ENCODE measurements at regions not wholly inside any gene's neighbourhood (a gene's known extent, or its start where the extent isn't known, plus 50 kb on each side); places are given as distances from the start of the nearest gene placed in this dataset.
"Not testable (repeated sequence)": the region's sequence is repeated elsewhere in the genome, so short reads cannot be mapped to it uniquely, and the experiment has no call there.

DNA sequence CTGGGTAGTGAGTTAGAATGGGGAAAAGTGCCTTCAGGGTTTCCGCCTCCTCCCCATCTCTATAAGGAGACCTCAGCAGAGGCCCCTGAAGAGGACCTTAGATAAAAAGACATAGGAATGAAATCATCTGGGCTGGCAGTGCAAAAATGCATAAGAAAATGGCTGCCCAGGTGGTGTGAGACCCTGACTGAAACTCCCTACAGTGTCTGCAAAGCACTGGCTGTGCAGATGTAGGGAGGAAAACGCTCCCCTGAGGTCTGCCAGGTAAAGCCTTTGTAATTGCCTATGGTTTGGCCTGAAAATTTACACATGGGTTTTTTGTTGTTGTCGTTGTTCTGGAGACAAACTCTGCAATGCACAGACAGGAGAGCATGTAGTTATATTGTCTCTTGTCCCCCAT is 128.1 kb upstream of the VWC2 start:
- no peaks in the 10 kb centered on the region for H3K27me3 ChIP-seq (ENCODE audit: insufficient read depth, low read length)
- H3K79me2 ChIP-seq (ENCODE audit: insufficient read depth, low read length), result no peaks in the 10 kb centered on the region
- no peak overlapping the region for H3K4me2 ChIP-seq (ENCODE audit: insufficient read depth, low read length)
- no peaks in the 10 kb centered on the region for H3K9me3 ChIP-seq (ENCODE audit: low read depth, low read length)
- DNase-seq (ENCODE audit: insufficient read length, low spot score, missing footprints), result no peak
- H4K20me1 ChIP-seq (ENCODE audit: insufficient read depth, low read length), result no peaks in the 10 kb centered on the region
- H3K4me1 ChIP-seq (ENCODE audit: insufficient read depth, low read length), result no peaks in the 10 kb centered on the region
- H3K4me3 ChIP-seq (ENCODE audit: insufficient read depth, low read length), result no peak overlapping the region
- H3K27ac ChIP-seq (ENCODE audit: low read depth, low read length), result no peak overlapping the region
- H3K36me3 ChIP-seq (ENCODE audit: insufficient read depth, low read length), result no peaks in the 10 kb centered on the region
- TF ChIP-seq, protein P1, sequence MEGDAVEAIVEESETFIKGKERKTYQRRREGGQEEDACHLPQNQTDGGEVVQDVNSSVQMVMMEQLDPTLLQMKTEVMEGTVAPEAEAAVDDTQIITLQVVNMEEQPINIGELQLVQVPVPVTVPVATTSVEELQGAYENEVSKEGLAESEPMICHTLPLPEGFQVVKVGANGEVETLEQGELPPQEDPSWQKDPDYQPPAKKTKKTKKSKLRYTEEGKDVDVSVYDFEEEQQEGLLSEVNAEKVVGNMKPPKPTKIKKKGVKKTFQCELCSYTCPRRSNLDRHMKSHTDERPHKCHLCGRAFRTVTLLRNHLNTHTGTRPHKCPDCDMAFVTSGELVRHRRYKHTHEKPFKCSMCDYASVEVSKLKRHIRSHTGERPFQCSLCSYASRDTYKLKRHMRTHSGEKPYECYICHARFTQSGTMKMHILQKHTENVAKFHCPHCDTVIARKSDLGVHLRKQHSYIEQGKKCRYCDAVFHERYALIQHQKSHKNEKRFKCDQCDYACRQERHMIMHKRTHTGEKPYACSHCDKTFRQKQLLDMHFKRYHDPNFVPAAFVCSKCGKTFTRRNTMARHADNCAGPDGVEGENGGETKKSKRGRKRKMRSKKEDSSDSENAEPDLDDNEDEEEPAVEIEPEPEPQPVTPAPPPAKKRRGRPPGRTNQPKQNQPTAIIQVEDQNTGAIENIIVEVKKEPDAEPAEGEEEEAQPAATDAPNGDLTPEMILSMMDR (IDR thresholded peaks at IDR 0.05; ENCODE audit: extremely low read depth, low read depth, low read length), result no peak
- no peak overlapping the region for H2AFZ ChIP-seq (ENCODE audit: low read length)

- no peak for DNase-seq (ENCODE audit: insufficient read length, low spot score, missing footprints)
- Histone ChIP-seq H3K4me2 (ENCODE audit: insufficient read depth, low read length) (no peak overlapping the region), H3K27me3 (ENCODE audit: insufficient read depth, low read length) (no peaks in the 10 kb centered on the region), H3K36me3 (ENCODE audit: insufficient read depth, low read length) (no peaks in the 10 kb centered on the region), H3K4me3 (ENCODE audit: insufficient read depth, low read length) (no peak overlapping the region), H3K27ac (ENCODE audit: low read depth, low read length) (no peak overlapping the region), H3K4me1 (ENCODE audit: insufficient read depth, low read length) (no peaks in the 10 kb centered on the region), H3K79me2 (ENCODE audit: insufficient read depth, low read length) (no peaks in the 10 kb centered on the region), H4K20me1 (ENCODE audit: insufficient read depth, low read length) (no peaks in the 10 kb centered on the region), H2AFZ (ENCODE audit: low read length) (no peak overlapping the region), H3K9me3 (ENCODE audit: low read depth, low read length) (no peaks in the 10 kb centered on the region)
- TF ChIP-seq, protein P1 (IDR thresholded peaks at IDR 0.05; ENCODE audit: extremely low read depth, low read depth, low read length), result no peak
Measured at GRCh38 chr7:49660170-49660783, 113.2 kb upstream of the VWC2 start.

DNA sequence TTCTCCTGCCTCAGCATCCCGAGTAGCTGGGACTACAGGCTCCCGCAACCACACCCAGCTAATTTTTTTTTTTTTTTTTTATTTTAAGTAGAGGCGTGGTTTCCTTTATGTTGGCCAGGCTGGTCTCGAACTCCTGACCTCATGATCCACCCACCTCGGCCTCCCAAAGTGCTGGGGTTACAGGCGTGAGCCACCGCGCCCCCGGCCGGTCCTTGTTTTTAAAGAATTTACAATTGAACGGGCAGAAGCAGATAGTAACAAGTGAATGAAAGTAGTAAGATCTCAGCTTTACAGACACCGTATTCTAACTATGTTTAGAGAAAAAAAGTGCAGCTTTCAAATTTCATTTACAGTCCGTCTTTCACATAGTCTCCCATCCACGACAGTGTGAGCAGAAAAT is 112.5 kb upstream of the VWC2 start:
- no peaks in the 10 kb centered on the region for H3K36me3 ChIP-seq (ENCODE audit: insufficient read depth, low read length)
- H2AFZ ChIP-seq (ENCODE audit: low read length), result no peak overlapping the region
- no peaks in the 10 kb centered on the region for H3K27me3 ChIP-seq (ENCODE audit: insufficient read depth, low read length)
- no peaks in the 10 kb centered on the region for H4K20me1 ChIP-seq (ENCODE audit: insufficient read depth, low read length)
- DNase-seq (ENCODE audit: insufficient read length, low spot score, missing footprints), result no peak
- H3K4me3 ChIP-seq (ENCODE audit: insufficient read depth, low read length), result no peak overlapping the region
- H3K79me2 ChIP-seq (ENCODE audit: insufficient read depth, low read length), result no peaks in the 10 kb centered on the region
- TF ChIP-seq, protein P1 (IDR thresholded peaks at IDR 0.05; ENCODE audit: extremely low read depth, low read depth, low read length), result no peak
- no peak overlapping the region for H3K4me2 ChIP-seq (ENCODE audit: insufficient read depth, low read length)
- no peak overlapping the region for H3K27ac ChIP-seq (ENCODE audit: low read depth, low read length)
- H3K9me3 ChIP-seq (ENCODE audit: low read depth, low read length), result no peaks in the 10 kb centered on the region
- no peaks in the 10 kb centered on the region for H3K4me1 ChIP-seq (ENCODE audit: insufficient read depth, low read length)

DNA sequence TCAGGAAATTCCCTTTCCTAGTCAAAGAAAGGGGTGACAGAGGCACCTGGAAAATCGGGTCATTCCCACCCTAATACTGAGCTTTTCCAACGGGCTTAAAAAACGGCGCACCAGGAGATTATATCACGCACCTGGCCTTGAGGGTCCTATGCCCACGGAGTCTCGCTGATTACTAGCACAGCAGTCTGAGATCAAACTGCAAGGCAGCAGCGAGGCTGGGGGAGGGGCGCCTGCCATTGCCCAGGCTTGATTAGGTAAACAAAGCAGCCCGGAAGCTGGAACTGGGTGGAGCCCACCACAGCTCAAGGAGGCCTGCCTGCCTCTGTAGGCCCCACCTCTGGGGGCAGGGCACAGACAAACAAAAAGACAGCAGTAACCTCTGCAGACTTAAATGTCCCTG is 107.5 kb upstream of the VWC2 start:
- H3K4me1 ChIP-seq (ENCODE audit: insufficient read depth, low read length); H4K20me1 ChIP-seq (ENCODE audit: insufficient read depth, low read length); H3K27ac ChIP-seq (ENCODE audit: low read depth, low read length): not testable (repeated sequence)

More for the DNA sequence above, 107.5 kb upstream of the VWC2 start:
- not testable (repeated sequence) for H3K4me3 ChIP-seq (ENCODE audit: insufficient read depth, low read length); DNase-seq (ENCODE audit: insufficient read length, low spot score, missing footprints); H3K9me3 ChIP-seq (ENCODE audit: low read depth, low read length); H2AFZ ChIP-seq (ENCODE audit: low read length); H3K36me3 ChIP-seq (ENCODE audit: insufficient read depth, low read length); H3K27me3 ChIP-seq (ENCODE audit: insufficient read depth, low read length); H3K79me2 ChIP-seq (ENCODE audit: insufficient read depth, low read length); H3K4me2 ChIP-seq (ENCODE audit: insufficient read depth, low read length)
